Umbilical cord (tissue), 1 donor: ENCODE measurements at regions not wholly inside any gene's neighbourhood (a gene's known extent, or its start where the extent isn't known, plus 50 kb on each side); places are given as distances from the start of the nearest gene placed in this dataset.
A peak's percentile ranks its signal among the peaks of the same experiment; 100 is the strongest.
"Not testable (repeated sequence)": the region's sequence is repeated elsewhere in the genome, so short reads cannot be mapped to it uniquely, and the experiment has no call there.

Experiments
- DNase-seq: peaks from one replicate; pipeline ENCODE4 v3.0.0-alpha.2; 2015; ENCODE audit warnings: low spot score

GRCh38 chr4:7141151-7141834 is 51.0 kb upstream of the SORCS2 start:
- DNase-seq = no peak

GRCh38 chr4:7140692-7141069 is 51.7 kb upstream of the SORCS2 start:
- DNase-seq = no peak

GRCh38 chr4:7140062-7140691 is 52.2 kb upstream of the SORCS2 start:
- DNase-seq = no peak

GRCh38 chr4:7139167-7139982 is 53.0 kb upstream of the SORCS2 start:
- DNase-seq = peak; percentile 45

- DNase-seq = no peak
These were observed 53.8 kb upstream of the SORCS2 start for GRCh38 chr4:7138223-7139166.

- DNase-seq = no peak
These were observed 54.8 kb upstream of the SORCS2 start for GRCh38 chr4:7137326-7138200.

GRCh38 chr4:7136351-7136750 is 56.0 kb upstream of the SORCS2 start:
- no peak for DNase-seq

- DNase-seq = peak; percentile 45
These were observed 57.0 kb upstream of the SORCS2 start for GRCh38 chr4:7135389-7135746.

- DNase-seq = peak; percentile 89
These were observed 57.5 kb upstream of the SORCS2 start for GRCh38 chr4:7134737-7135388.

GRCh38 chr4:7133818-7134650 is 58.3 kb upstream of the SORCS2 start:
- DNase-seq = not testable (repeated sequence)

- no peak for DNase-seq
These were observed 59.4 kb upstream of the SORCS2 start for GRCh38 chr4:7132730-7133582.

GRCh38 chr4:7132249-7132648 is 60.1 kb upstream of the SORCS2 start:
- DNase-seq = no peak

- DNase-seq = no peak
These were observed 60.8 kb upstream of the SORCS2 start for GRCh38 chr4:7131498-7132031.

- DNase-seq = no peak
These were observed 61.6 kb upstream of the SORCS2 start for GRCh38 chr4:7130621-7131211.

- DNase-seq = no peak
These were observed 62.2 kb upstream of the GRPEL1 start for GRCh38 chr4:7129871-7130620.

- DNase-seq = no peak
These were observed 60.8 kb upstream of the GRPEL1 start for GRCh38 chr4:7128644-7129043.

GRCh38 chr4:7128234-7128633 is 60.4 kb upstream of the GRPEL1 start:
- DNase-seq = no peak
